ENCODE measurements at regions not wholly inside any gene's neighbourhood (a gene's known extent, or its start where the extent isn't known, plus 50 kb on each side); places are given as distances from the start of the nearest gene placed in this dataset.

DNA sequence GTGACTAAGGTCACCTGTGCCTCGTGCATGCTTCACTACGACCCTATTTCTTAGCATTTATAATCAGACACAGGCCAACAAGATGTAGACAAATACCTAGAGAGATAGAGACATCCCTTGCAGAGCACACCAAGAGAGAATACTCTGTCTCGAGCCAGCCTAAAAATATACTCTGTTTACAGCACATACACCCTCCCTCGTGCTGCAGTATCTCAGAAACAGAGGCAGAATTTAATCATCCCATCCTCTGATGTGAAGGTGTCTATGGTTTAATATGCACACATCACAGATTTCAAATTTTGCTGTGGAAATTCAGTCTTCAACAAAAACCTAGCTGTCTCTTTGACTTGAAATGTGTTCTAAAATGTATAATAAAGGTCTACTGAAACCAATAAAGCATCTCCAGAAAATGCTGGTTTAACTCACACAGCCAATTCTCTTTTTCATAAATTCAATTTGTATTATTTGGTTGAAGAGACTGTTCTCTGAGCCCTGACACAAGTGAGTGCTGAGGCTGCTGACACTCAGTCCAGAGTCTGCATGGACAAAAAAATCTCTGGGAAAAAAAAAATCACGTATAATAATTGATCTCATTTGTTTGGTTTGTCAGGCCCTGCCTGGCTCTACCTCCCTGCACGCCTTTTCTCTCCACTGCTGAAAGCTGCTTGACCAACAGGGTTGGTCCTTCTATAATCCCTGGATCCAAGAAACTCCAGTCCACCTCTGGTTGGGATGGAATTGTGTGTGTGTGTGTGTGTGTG lies 142.0 kb upstream of the FSHR start:
- ChIA-PET CTCF (interaction anchor here (1.1 kb wide), 1 partner anchor 1050 kb away, joined by 3 read pairs; no protein-coding TSS in a partner anchor), POLR2A (no interaction called here)
- Histone ChIP-seq H3K9me2 (no peaks in the 10 kb centered on the region), H3K79me2 (ENCODE audit: insufficient read depth) (no peaks in the 10 kb centered on the region), H3K36me3 (replicated peaks in 1 of 2; ENCODE audit: control insufficient read depth in 1 of 2, insufficient read depth in 2 of 2, low read length in 1 of 2) (no peaks in the 10 kb centered on the region), H3K27ac (ENCODE audit: low read depth in 2 of 2, low read length in 1 of 2) (no peak overlapping the region), H3K27me3 (ENCODE audit: insufficient read depth) (no peaks in the 10 kb centered on the region), H3K9ac (no peak overlapping the region), H3K4me3 (ENCODE audit: low read depth in 2 of 2, low read length in 1 of 2) (no peak overlapping the region), H3F3A (replicated peaks; ENCODE audit: insufficient read depth) (no peaks in the 10 kb centered on the region), H3K4me1 (ENCODE audit: control insufficient read depth in 1 of 2, insufficient read depth in 2 of 2, low read depth in 1 of 2, low read length in 1 of 2) (no peaks in the 10 kb centered on the region), H3K4me2 (no peak overlapping the region), H4K20me1 (ENCODE audit: insufficient read depth) (no peaks in the 10 kb centered on the region), H2AFZ (ENCODE audit: low read depth) (no peak overlapping the region), H3K9me3 (0 out of 2 replicates have a peak, but pooled peaks cover 3% of the 10 kb centered on the region)
- 6% methylated on average over 6 of the region's 6 CpGs for WGBS (ENCODE audit: low lambda C conversion rate)
- no peak for TF ChIP-seq CHD2 (IDR thresholded peaks at IDR 0.05; ENCODE audit: low read length, partially characterized antibody)
- no peak for TF ChIP-seq NFIC (IDR thresholded peaks at IDR 0.05; ENCODE audit: borderline replicate concordance)
- no peak for TF ChIP-seq MEF2A (IDR thresholded peaks at IDR 0.05; ENCODE audit: borderline replicate concordance, low read depth)
- no peak for TF ChIP-seq MAX (IDR thresholded peaks at IDR 0.05; ENCODE audit: low read depth)
- no peak for TF ChIP-seq ZBTB33 (IDR thresholded peaks at IDR 0.05; ENCODE audit: borderline replicate concordance, low read depth)
- TF ChIP-seq TCF12 (IDR thresholded peaks at IDR 0.05), result no peak
- no peak for TF ChIP-seq FOXJ3 (CRISPR knock-in tag; IDR thresholded peaks at IDR 0.05)
- TF ChIP-seq NRF1 (IDR thresholded peaks at IDR 0.05; ENCODE audit: low read depth, low read length), result no peak
- TF ChIP-seq FOXM1 (IDR thresholded peaks at IDR 0.05; ENCODE audit: low read depth), result no peak
- TF ChIP-seq, protein P1, sequence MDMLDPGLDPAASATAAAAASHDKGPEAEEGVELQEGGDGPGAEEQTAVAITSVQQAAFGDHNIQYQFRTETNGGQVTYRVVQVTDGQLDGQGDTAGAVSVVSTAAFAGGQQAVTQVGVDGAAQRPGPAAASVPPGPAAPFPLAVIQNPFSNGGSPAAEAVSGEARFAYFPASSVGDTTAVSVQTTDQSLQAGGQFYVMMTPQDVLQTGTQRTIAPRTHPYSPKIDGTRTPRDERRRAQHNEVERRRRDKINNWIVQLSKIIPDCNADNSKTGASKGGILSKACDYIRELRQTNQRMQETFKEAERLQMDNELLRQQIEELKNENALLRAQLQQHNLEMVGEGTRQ (IDR thresholded peaks at IDR 0.05; ENCODE audit: borderline replicate concordance, low read depth, low read length), result no peak
- DNase-seq, result no peak

DNA sequence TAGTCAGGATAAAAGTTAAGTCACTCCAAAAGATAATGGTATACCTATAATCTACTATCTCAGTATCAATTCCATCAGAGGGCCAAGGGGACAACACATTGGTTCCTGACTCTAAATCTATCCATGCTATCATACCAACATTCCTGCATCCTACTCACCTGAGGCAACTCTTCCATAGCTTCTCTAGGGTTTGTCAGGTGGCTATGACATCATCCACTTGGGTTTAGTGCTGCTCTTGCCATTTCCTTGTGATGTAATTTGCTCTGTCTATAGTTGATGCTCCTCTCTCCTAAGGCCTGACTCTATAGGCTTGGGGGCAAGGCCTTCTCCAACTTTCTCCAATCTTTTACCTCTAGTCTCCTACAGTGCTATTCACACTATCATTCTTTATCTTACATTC lies 139.9 kb upstream of the FSHR start:
- H3K9me3 ChIP-seq, result 0 out of 2 replicates have a peak, but pooled peaks cover 3% of the 10 kb centered on the region
- H3K79me2 ChIP-seq (ENCODE audit: insufficient read depth), result no peaks in the 10 kb centered on the region
- no peaks in the 10 kb centered on the region for H3F3A ChIP-seq (replicated peaks; ENCODE audit: insufficient read depth)
- H3K36me3 ChIP-seq (replicated peaks in 1 of 2; ENCODE audit: control insufficient read depth in 1 of 2, insufficient read depth in 2 of 2, low read length in 1 of 2), result no peaks in the 10 kb centered on the region
- no peak for DNase-seq
- POLR2A ChIA-PET, result no interaction called here
- H3K27ac ChIP-seq (ENCODE audit: low read depth in 2 of 2, low read length in 1 of 2), result no peak overlapping the region
- no peak overlapping the region for H3K4me3 ChIP-seq (ENCODE audit: low read depth in 2 of 2, low read length in 1 of 2)
- no peaks in the 10 kb centered on the region for H3K27me3 ChIP-seq (ENCODE audit: insufficient read depth)
- no peaks in the 10 kb centered on the region for H4K20me1 ChIP-seq (ENCODE audit: insufficient read depth)
- no peak overlapping the region for H3K4me2 ChIP-seq
- H3K9me2 ChIP-seq, result no peaks in the 10 kb centered on the region
- TF ChIP-seq NRF1 (IDR thresholded peaks at IDR 0.05; ENCODE audit: low read depth, low read length), result no peak
- no peak for TF ChIP-seq RXRA (IDR thresholded peaks at IDR 0.05; ENCODE audit: borderline replicate concordance, low read depth)
- no peak for TF ChIP-seq ZBTB33 (IDR thresholded peaks at IDR 0.05; ENCODE audit: borderline replicate concordance, low read depth)
- no peak for TF ChIP-seq YY1 (IDR thresholded peaks at IDR 0.05; ENCODE audit: low read depth)
- no peak for TF ChIP-seq FOSL2 (IDR thresholded peaks at IDR 0.05; ENCODE audit: borderline replicate concordance, low read depth)
- TF ChIP-seq ELF1 (IDR thresholded peaks at IDR 0.05), result no peak
- no peak for TF ChIP-seq GABPA (IDR thresholded peaks at IDR 0.05; ENCODE audit: low read depth)
- TF ChIP-seq MXI1 (IDR thresholded peaks at IDR 0.05; ENCODE audit: low read depth, low read length), result no peak
- no peak for TF ChIP-seq SMC3 (IDR thresholded peaks at IDR 0.05; ENCODE audit: low read depth, low read length)
- no peak for TF ChIP-seq RFX5 (IDR thresholded peaks at IDR 0.05; ENCODE audit: low read length)
- TF ChIP-seq EP300 (IDR thresholded peaks at IDR 0.05; ENCODE audit: borderline replicate concordance in 1 of 2, low read depth in 1 of 2, low read length in 1 of 2), result no peak
- H3K4me1 ChIP-seq (ENCODE audit: control insufficient read depth in 1 of 2, insufficient read depth in 2 of 2, low read depth in 1 of 2, low read length in 1 of 2), result no peaks in the 10 kb centered on the region
- H2AFZ ChIP-seq (ENCODE audit: low read depth), result no peak overlapping the region
- no peak overlapping the region for H3K9ac ChIP-seq
- CTCF ChIA-PET, result no interaction called here

Data from SK-N-SH (cell line).